Skeletal muscle tissue (tissue), 3 donors: ENCODE measurements at regions not wholly inside any gene's neighbourhood (a gene's known extent, or its start where the extent isn't known, plus 50 kb on each side); places are given as distances from the start of the nearest gene placed in this dataset.

Experiments
- H3K27ac ChIP-seq: one replicate; pipeline ENCODE4 v1.7.0; 2013; ENCODE audit warnings: mild to moderate bottlenecking, low read depth, low read length, inconsistent platforms
- H3K27me3 ChIP-seq, 3 donors: one replicate each; pipeline ENCODE4 v1.7.0; 2013; ENCODE audit warnings: low read length in 3 of 3; ENCODE audit not compliant: control insufficient read depth in 3 of 3, insufficient read depth in 3 of 3
- H3K36me3 ChIP-seq, 3 donors: one replicate each; pipeline ENCODE4 v1.7.0; 2013; ENCODE audit warnings: low read length in 3 of 3; ENCODE audit not compliant: control insufficient read depth in 3 of 3, insufficient read depth in 3 of 3
- H3K4me1 ChIP-seq, 3 donors: one replicate each; pipeline ENCODE4 v1.7.0; 2013; ENCODE audit warnings: low read length in 3 of 3, mild to moderate bottlenecking in 3 of 3; ENCODE audit not compliant: control insufficient read depth in 3 of 3, insufficient read depth in 3 of 3
- H3K4me3 ChIP-seq, 3 donors: one replicate each; pipeline ENCODE4 v1.7.0; 2013; ENCODE audit warnings: low read length in 3 of 3
- H3K9ac ChIP-seq, 3 donors: one replicate each; pipeline ENCODE4 v1.7.0; 2013; ENCODE audit warnings: low read length in 3 of 3, mild to moderate bottlenecking in 3 of 3, moderate library complexity in 2 of 3, low read depth in 1 of 3
- H3K9me3 ChIP-seq, 3 donors: one replicate each; pipeline ENCODE4 v1.7.0; 2013; ENCODE audit warnings: low read length in 3 of 3; ENCODE audit not compliant: control insufficient read depth in 3 of 3
- donor health status: Osteomylitis.

GRCh38 chr3:64353226-64353625 is 128.0 kb upstream of the PRICKLE2 start:
- no peak overlapping the region for H3K9ac ChIP-seq
- no peaks in the 10 kb centered on the region for H3K9me3 ChIP-seq
- H3K27ac ChIP-seq, result no peak overlapping the region
- no peaks in the 10 kb centered on the region for H3K27me3 ChIP-seq
- H3K4me3 ChIP-seq, result no peak overlapping the region
- no peaks in the 10 kb centered on the region for H3K36me3 ChIP-seq
- H3K4me1 ChIP-seq, result peaks cover 0 to 3% (median 0%) of the 10 kb centered on the region in 3 donors

GRCh38 chr3:64352639-64352992 is 127.3 kb upstream of the PRICKLE2 start:
- peaks cover 0 to 3% (median 0%) of the 10 kb centered on the region in 3 donors for H3K4me1 ChIP-seq
- no peaks in the 10 kb centered on the region for H3K27me3 ChIP-seq
- no peak overlapping the region for H3K4me3 ChIP-seq
- no peaks in the 10 kb centered on the region for H3K9me3 ChIP-seq
- H3K27ac ChIP-seq, result no peak overlapping the region
- H3K36me3 ChIP-seq, result no peaks in the 10 kb centered on the region
- H3K9ac ChIP-seq, result no peak overlapping the region

- no peaks in the 10 kb centered on the region for H3K9me3 ChIP-seq
- no peak overlapping the region for H3K9ac ChIP-seq
- no peaks in the 10 kb centered on the region for H3K36me3 ChIP-seq
- no peak overlapping the region for H3K27ac ChIP-seq
- H3K27me3 ChIP-seq, result no peaks in the 10 kb centered on the region
- peaks cover 0 to 3% (median 0%) of the 10 kb centered on the region in 3 donors for H3K4me1 ChIP-seq
- no peak overlapping the region for H3K4me3 ChIP-seq
Observed at GRCh38 chr3:64351713-64352638, 126.7 kb upstream of the PRICKLE2 start.

GRCh38 chr3:64349551-64349950 is 124.3 kb upstream of the PRICKLE2 start:
- no peak overlapping the region for H3K27ac ChIP-seq

GRCh38 chr3:64345371-64345770 is 120.1 kb upstream of the PRICKLE2 start:
- no peak overlapping the region for H3K9ac ChIP-seq
- H3K27me3 ChIP-seq, result no peaks in the 10 kb centered on the region
- no peak overlapping the region for H3K27ac ChIP-seq
- peaks cover 0 to 9% (median 4%) of the 10 kb centered on the region in 3 donors for H3K4me1 ChIP-seq
- H3K9me3 ChIP-seq, result no peaks in the 10 kb centered on the region
- no peak overlapping the region for H3K4me3 ChIP-seq
- H3K36me3 ChIP-seq, result no peaks in the 10 kb centered on the region

More at GRCh38 chr3:64349551-64349950, 124.3 kb upstream of the PRICKLE2 start:
- Histone ChIP-seq H3K9me3 (no peaks in the 10 kb centered on the region), H3K27me3 (no peaks in the 10 kb centered on the region), H3K4me1 (peaks cover 0 to 7% (median 4%) of the 10 kb centered on the region in 3 donors), H3K36me3 (no peaks in the 10 kb centered on the region), H3K4me3 (no peak overlapping the region), H3K9ac (no peak overlapping the region)

- Histone ChIP-seq H3K36me3 (no peaks in the 10 kb centered on the region), H3K9ac (no peak overlapping the region), H3K9me3 (no peaks in the 10 kb centered on the region), H3K27ac (no peak overlapping the region), H3K4me1 (peaks cover 0 to 9% (median 4%) of the 10 kb centered on the region in 3 donors), H3K4me3 (no peak overlapping the region), H3K27me3 (no peaks in the 10 kb centered on the region)
Observed at GRCh38 chr3:64344721-64345207, 119.5 kb upstream of the PRICKLE2 start.

GRCh38 chr3:64343689-64344430 is 118.6 kb upstream of the PRICKLE2 start:
- Histone ChIP-seq H3K9ac (no peak overlapping the region), H3K4me1 (peaks cover 0 to 9% (median 4%) of the 10 kb centered on the region in 3 donors), H3K27me3 (no peaks in the 10 kb centered on the region), H3K9me3 (no peaks in the 10 kb centered on the region), H3K27ac (no peak overlapping the region), H3K4me3 (no peak overlapping the region), H3K36me3 (no peaks in the 10 kb centered on the region)

GRCh38 chr3:64342940-64343688 is 117.8 kb upstream of the PRICKLE2 start:
- peaks cover 0 to 9% (median 4%) of the 10 kb centered on the region in 3 donors for H3K4me1 ChIP-seq
- no peak overlapping the region for H3K27ac ChIP-seq
- H3K9ac ChIP-seq, result no peak overlapping the region
- H3K36me3 ChIP-seq, result no peaks in the 10 kb centered on the region
- H3K9me3 ChIP-seq, result no peaks in the 10 kb centered on the region
- no peak overlapping the region for H3K4me3 ChIP-seq
- no peaks in the 10 kb centered on the region for H3K27me3 ChIP-seq

- Histone ChIP-seq H3K9ac (no peak overlapping the region), H3K27me3 (no peaks in the 10 kb centered on the region), H3K9me3 (no peaks in the 10 kb centered on the region), H3K27ac (peak overlapping the region; percentile 47), H3K4me1 (peaks cover 0 to 9% (median 4%) of the 10 kb centered on the region in 3 donors), H3K36me3 (no peaks in the 10 kb centered on the region), H3K4me3 (no peak overlapping the region)
Observed at GRCh38 chr3:64341296-64341695, 116.0 kb upstream of the PRICKLE2 start.
